GM12878 (cell line): ENCODE measurements at regions not wholly inside any gene's neighbourhood (a gene's known extent, or its start where the extent isn't known, plus 50 kb on each side); places are given as distances from the start of the nearest gene placed in this dataset.

Experiments used
- ATAC-seq: fragments of 200-7000 bp; cut with Tn5 transposase; 3 replicates; pipeline ENCODE4 v1.9.1; 2020; ENCODE audit warnings: mild to moderate bottlenecking, moderate library complexity
- BruUV-seq: library from RNA; stranded (reverse); fragments of 400-500 nt; replicated peaks from 2 replicates; lab custom pipeline; 2021; lab: Mats Ljungman, UMichigan
- CTCF ChIA-PET: fragments of 300-600 bp; sonication (Branson Sonifier 250); formaldehyde crosslinking; extraction: SDS; loops from one replicate; lab custom pipeline; 2021; ENCODE audit warnings: inconsistent platforms; lab: Yijun Ruan, JAX
- POLR2A ChIA-PET: fragments of 350-600 bp; formaldehyde crosslinking; extraction: SDS; loops from one replicate; lab custom pipeline; 2021; ENCODE audit warnings: inconsistent platforms; lab: Charles Lee
- RAD21 ChIA-PET: fragments of 300-600 bp; sonication (Branson Sonifier 250); formaldehyde crosslinking; loops from one replicate; lab custom pipeline; 2023; ENCODE audit warnings: antibody characterized with exemption; ENCODE audit not compliant: unreplicated experiment; lab: Charles Lee
- SMC1A ChIA-PET: fragments of 300-600 bp; sonication (Branson Sonifier 250); formaldehyde crosslinking; loops from one replicate; lab custom pipeline; 2023; ENCODE audit not compliant: unreplicated experiment, uncharacterized antibody; lab: Charles Lee
- DNase-seq: peaks from one replicate; pipeline ENCODE4 v3.0.0-alpha.2; 2011; ENCODE audit warnings: low read depth, low spot score
- FAIRE-seq: peaks from 3 replicates; lab custom pipeline; 2011; peaks lifted over from hg19 to GRCh38; lab: Jason Lieb, UNC
- H2AFZ ChIP-seq: 2 replicates; pipeline ENCODE4 v1.6.0; 2011; ENCODE audit warnings: low read depth, low read length, control low read depth; ENCODE audit not compliant: control insufficient read depth
- H3K27ac ChIP-seq: 2 replicates; pipeline ENCODE4 v1.5.1; 2011; ENCODE audit warnings: control low read depth; ENCODE audit not compliant: control insufficient read depth, insufficient read depth
- H3K27me3 ChIP-seq, 2 experiments: replicated peaks in 1 of 2; 2 replicates each; pipeline versions ENCODE4 v1.6.0 to v1.6.1; 2011; ENCODE audit warnings: low read length in 1 of 2; ENCODE audit not compliant: control insufficient read depth in 2 of 2, insufficient read depth in 2 of 2
- H3K36me3 ChIP-seq, 2 experiments: 2 replicates each; pipeline ENCODE4 v1.5.1; 2011; ENCODE audit warnings: low read length in 1 of 2; ENCODE audit not compliant: control insufficient read depth in 2 of 2, insufficient read depth in 2 of 2
- H3K4me1 ChIP-seq: 2 replicates; pipeline ENCODE4 v1.6.1; 2011; ENCODE audit warnings: mild to moderate bottlenecking, low read length, moderate library complexity, mixed read lengths; ENCODE audit not compliant: control insufficient read depth, insufficient read depth
- H3K4me2 ChIP-seq: 2 replicates; pipeline ENCODE4 v1.6.0; 2011; ENCODE audit warnings: control low read depth; ENCODE audit not compliant: control insufficient read depth, insufficient read depth
- H3K4me3 ChIP-seq: fragments of 200-600 bp; sonication (generic); 2 replicates; pipeline ENCODE4 v1.5.1; 2016
- H3K79me2 ChIP-seq: 2 replicates; pipeline ENCODE4 v1.6.0; 2011; ENCODE audit warnings: low read length; ENCODE audit not compliant: control insufficient read depth, insufficient read depth
- H3K9ac ChIP-seq: 2 replicates; pipeline ENCODE4 v1.8.0; 2011; ENCODE audit warnings: low read length, control low read depth, mixed read lengths; ENCODE audit not compliant: control insufficient read depth, insufficient read depth
- H3K9me3 ChIP-seq: replicated peaks from 3 replicates; pipeline ENCODE4 v1.5.1; 2011; ENCODE audit warnings: mild to moderate bottlenecking, low read length; ENCODE audit not compliant: control insufficient read depth, insufficient read depth
- H4K20me1 ChIP-seq: 2 replicates; pipeline ENCODE4 v1.6.0; 2011; ENCODE audit not compliant: control insufficient read depth, insufficient read depth
- CBFB ChIP-seq: IDR thresholded peaks from 2 replicates; pipeline ENCODE4 v1.6.1; 2016; ENCODE audit warnings: antibody characterized with exemption, low read depth
- FOXM1 ChIP-seq: IDR thresholded peaks from 2 replicates; pipeline ENCODE4 v1.6.1; 2012; ENCODE audit warnings: low read depth, mild to moderate bottlenecking, inconsistent platforms, low read length, moderate library complexity
- KDM1A ChIP-seq: fragments of 200-600 bp; sonication (generic); IDR thresholded peaks from 2 replicates; pipeline ENCODE4 v1.6.1; 2016; ENCODE audit warnings: borderline replicate concordance
- NFYA ChIP-seq: IDR thresholded peaks from 2 replicates; pipeline ENCODE4 v1.6.1; 2011; ENCODE audit warnings: low read depth, mild to moderate bottlenecking, low read length, improper control_type of control experiment, borderline replicate concordance
- POLR2AphosphoS5 ChIP-seq: IDR thresholded peaks from 2 replicates; pipeline ENCODE4 v1.6.1; 2011; ENCODE audit warnings: mild to moderate bottlenecking, low read length, inconsistent platforms
- RCOR1 ChIP-seq: conservative IDR thresholded peaks from 2 replicates; pipeline ENCODE4 v1.6.1; 2012; ENCODE audit warnings: low read depth, low read length, improper control_type of control experiment
- SMC3 ChIP-seq: IDR thresholded peaks from 2 replicates; pipeline ENCODE4 v1.6.1; 2011; ENCODE audit warnings: low read length, improper control_type of control experiment, borderline replicate concordance
- TARDBP ChIP-seq: IDR thresholded peaks from 2 replicates; pipeline ENCODE4 v1.6.1; 2016; ENCODE audit warnings: borderline replicate concordance
- TBL1XR1 ChIP-seq: IDR thresholded peaks from 2 replicates; pipeline ENCODE4 v1.6.1; 2012; ENCODE audit warnings: low read depth, low read length, improper control_type of control experiment
- YY1 ChIP-seq: IDR thresholded peaks from 2 replicates; pipeline ENCODE4 v1.6.1; 2011; ENCODE audit warnings: low read depth, mild to moderate bottlenecking, low read length
- ZSCAN29 ChIP-seq: fragments of 450-650 bp; IDR thresholded peaks from 2 replicates; pipeline ENCODE4 v1.6.1; 2017; ENCODE audit warnings: mild to moderate bottlenecking, moderate library complexity
- WGBS: methylation state at CpG from one replicate; pipeline ENCODE4 v1.1.6; 2016; ENCODE audit warnings: low lambda C conversion rate; ENCODE audit not compliant: insufficient replicate concordance, insufficient coverage; ENCODE audit errors: missing lambda C conversion rate; 5-methylcytosine and 5-hydroxymethylcytosine counted together
- in situ Hi-C: fragments of 300-500 bp; cut with MboI; formaldehyde crosslinking; loops from 9 replicates; pipeline ENCODE4 v1.14.3; 2018; ENCODE audit warnings: mixed read lengths
- intact Hi-C: fragments of 100-400 bp; cut with micrococcal nuclease; formaldehyde crosslinking; loops from one replicate; pipeline ENCODE4 v1.14.2; 2022; ENCODE audit not compliant: unreplicated experiment
- TF ChIP-seq, protein P1 (sequence below): fragments of 450-650 bp; IDR thresholded peaks from 2 replicates; pipeline ENCODE4 v1.6.1; 2017; ENCODE audit warnings: mild to moderate bottlenecking, moderate library complexity
- TF ChIP-seq, protein P2 (sequence below): fragments of 450-650 bp; formaldehyde crosslinking; IDR thresholded peaks from 2 replicates; pipeline ENCODE4 v1.4.0; 2022; ENCODE audit warnings: mild to moderate bottlenecking, moderate library complexity
- TF ChIP-seq, protein P3 (sequence below): IDR thresholded peaks from 2 replicates; pipeline ENCODE4 v1.6.1; 2012; ENCODE audit warnings: low read depth, low read length, improper control_type of control experiment
- TF ChIP-seq, protein P4 (sequence below): IDR thresholded peaks from 2 replicates; pipeline ENCODE4 v1.6.1; 2011; ENCODE audit warnings: low read depth, low read length, improper control_type of control experiment, borderline replicate concordance

DNA sequence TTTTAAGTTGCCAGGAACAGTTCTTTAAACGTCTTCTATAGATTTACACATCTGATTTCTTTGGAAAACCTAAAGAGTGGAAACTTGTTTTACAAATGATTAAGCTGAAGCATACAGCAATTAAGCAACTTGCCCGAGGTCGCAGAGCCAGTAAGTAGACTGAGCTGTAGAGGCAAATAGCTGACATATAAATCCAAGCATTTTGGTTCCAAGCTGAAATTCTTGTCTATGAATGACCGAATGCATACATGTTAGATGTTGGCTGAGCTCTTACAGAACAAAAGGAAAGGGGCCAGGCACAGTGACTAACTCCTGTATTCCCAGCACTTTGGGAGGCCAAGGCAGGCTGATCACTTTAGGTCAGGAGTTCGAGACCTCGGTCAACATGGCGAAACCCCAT lies 101.8 kb upstream of the SGK1 start (continued):
- TF ChIP-seq, protein P1, sequence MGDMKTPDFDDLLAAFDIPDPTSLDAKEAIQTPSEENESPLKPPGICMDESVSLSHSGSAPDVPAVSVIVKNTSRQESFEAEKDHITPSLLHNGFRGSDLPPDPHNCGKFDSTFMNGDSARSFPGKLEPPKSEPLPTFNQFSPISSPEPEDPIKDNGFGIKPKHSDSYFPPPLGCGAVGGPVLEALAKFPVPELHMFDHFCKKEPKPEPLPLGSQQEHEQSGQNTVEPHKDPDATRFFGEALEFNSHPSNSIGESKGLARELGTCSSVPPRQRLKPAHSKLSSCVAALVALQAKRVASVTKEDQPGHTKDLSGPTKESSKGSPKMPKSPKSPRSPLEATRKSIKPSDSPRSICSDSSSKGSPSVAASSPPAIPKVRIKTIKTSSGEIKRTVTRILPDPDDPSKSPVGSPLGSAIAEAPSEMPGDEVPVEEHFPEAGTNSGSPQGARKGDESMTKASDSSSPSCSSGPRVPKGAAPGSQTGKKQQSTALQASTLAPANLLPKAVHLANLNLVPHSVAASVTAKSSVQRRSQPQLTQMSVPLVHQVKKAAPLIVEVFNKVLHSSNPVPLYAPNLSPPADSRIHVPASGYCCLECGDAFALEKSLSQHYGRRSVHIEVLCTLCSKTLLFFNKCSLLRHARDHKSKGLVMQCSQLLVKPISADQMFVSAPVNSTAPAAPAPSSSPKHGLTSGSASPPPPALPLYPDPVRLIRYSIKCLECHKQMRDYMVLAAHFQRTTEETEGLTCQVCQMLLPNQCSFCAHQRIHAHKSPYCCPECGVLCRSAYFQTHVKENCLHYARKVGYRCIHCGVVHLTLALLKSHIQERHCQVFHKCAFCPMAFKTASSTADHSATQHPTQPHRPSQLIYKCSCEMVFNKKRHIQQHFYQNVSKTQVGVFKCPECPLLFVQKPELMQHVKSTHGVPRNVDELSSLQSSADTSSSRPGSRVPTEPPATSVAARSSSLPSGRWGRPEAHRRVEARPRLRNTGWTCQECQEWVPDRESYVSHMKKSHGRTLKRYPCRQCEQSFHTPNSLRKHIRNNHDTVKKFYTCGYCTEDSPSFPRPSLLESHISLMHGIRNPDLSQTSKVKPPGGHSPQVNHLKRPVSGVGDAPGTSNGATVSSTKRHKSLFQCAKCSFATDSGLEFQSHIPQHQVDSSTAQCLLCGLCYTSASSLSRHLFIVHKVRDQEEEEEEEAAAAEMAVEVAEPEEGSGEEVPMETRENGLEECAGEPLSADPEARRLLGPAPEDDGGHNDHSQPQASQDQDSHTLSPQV: no peak
- no peak for TF ChIP-seq TARDBP
- TF ChIP-seq KDM1A: no peak

DNA sequence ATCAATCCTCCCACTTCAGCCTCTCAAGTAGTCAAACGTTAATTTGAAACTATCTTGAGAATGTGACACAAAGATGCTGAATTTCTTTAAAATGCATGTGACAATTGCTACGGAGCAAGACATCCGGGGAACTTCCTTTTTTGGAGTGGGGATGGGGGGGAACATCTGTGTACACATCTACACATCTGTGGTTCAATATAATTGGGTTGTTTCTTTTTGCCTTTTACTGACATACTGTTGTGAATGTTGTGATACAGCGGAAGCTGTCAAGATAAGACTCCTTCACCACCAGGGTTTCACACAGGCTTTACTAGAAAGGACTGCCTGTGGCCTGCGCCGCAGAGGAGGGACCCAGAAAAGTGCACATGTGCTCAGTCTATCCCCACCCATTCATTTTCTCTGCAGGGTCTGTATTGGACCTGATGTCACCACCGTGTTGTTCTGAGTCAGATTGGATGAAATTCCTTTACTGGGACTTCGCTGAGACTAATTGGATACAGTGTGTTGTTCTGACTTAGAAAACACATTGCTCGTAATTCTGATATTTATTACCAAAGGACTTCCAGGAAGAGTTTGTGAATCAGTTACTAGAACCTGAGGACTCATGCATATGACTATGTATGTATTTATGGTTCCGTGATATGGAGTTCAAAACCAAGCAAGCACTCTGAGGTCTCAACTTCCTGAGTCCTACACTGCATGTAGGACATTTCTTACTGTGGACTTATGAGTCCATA lies 98.7 kb upstream of the SGK1 start:
- ATAC-seq: no peak
- H3K4me3 ChIP-seq: no peak overlapping the region
- no peak for FAIRE-seq
- no peaks in the 10 kb centered on the region for H4K20me1 ChIP-seq
- H3K9me3 ChIP-seq: peaks cover 3% of the 10 kb centered on the region; the same call in 2 of the 3 replicates
- CTCF ChIA-PET: no interaction called here
- peaks cover 0 to 3% of the 10 kb centered on the region in 2 experiments; a peak in 2 of 4 replicates for H3K27me3 ChIP-seq
- BruUV-seq: no TSS peak
- POLR2A ChIA-PET: interaction anchor here (0.6 kb wide), 1 partner anchor 97 kb away, joined by 3 read pairs; no protein-coding TSS in a partner anchor
- H3K27ac ChIP-seq: no peak overlapping the region
- no peaks in the 10 kb centered on the region for H3K79me2 ChIP-seq
- WGBS: 57% methylated on average over 10 of the region's 10 CpGs
- DNase-seq: no peak
- H3K9ac ChIP-seq: no peak overlapping the region
- no peaks in the 10 kb centered on the region for H3K4me1 ChIP-seq
- H3K36me3 ChIP-seq: no peaks in the 10 kb centered on the region
- no peak overlapping the region for H2AFZ ChIP-seq
- in situ Hi-C loops (no loop called here), intact Hi-C loops (no loop called here)
- SMC1A ChIA-PET: interaction anchor here (0.6 kb wide), 1 partner anchor 8 kb away, joined by 3 read pairs; no protein-coding TSS in a partner anchor
- RAD21 ChIA-PET: no interaction called here
- no peak overlapping the region for H3K4me2 ChIP-seq
- TF ChIP-seq SMC3: no peak
- TF ChIP-seq TBL1XR1: no peak
- TF ChIP-seq RCOR1: no peak
- TF ChIP-seq, protein P2, sequence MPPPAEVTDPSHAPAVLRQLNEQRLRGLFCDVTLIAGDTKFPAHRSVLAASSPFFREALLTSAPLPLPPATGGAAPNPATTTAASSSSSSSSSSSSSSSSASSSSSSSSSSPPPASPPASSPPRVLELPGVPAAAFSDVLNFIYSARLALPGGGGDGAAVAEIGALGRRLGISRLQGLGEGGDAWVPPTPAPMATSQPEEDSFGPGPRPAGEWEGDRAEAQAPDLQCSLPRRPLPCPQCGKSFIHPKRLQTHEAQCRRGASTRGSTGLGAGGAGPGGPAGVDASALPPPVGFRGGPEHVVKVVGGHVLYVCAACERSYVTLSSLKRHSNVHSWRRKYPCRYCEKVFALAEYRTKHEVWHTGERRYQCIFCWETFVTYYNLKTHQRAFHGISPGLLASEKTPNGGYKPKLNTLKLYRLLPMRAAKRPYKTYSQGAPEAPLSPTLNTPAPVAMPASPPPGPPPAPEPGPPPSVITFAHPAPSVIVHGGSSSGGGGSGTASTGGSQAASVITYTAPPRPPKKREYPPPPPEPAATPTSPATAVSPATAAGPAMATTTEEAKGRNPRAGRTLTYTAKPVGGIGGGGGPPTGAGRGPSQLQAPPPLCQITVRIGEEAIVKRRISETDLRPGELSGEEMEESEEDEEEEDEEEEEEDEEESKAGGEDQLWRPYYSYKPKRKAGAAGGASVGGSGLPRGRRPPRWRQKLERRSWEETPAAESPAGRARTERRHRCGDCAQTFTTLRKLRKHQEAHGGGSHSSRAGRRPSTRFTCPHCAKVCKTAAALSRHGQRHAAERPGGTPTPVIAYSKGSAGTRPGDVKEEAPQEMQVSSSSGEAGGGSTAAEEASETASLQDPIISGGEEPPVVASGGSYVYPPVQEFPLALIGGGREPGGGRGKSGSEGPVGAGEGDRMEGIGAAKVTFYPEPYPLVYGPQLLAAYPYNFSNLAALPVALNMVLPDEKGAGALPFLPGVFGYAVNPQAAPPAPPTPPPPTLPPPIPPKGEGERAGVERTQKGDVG: no peak
- TF ChIP-seq CBFB: no peak
- TF ChIP-seq POLR2AphosphoS5: no peak
- TF ChIP-seq YY1: no peak
- TF ChIP-seq NFYA: no peak
- TF ChIP-seq, protein P3, sequence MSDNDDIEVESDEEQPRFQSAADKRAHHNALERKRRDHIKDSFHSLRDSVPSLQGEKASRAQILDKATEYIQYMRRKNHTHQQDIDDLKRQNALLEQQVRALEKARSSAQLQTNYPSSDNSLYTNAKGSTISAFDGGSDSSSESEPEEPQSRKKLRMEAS: no peak
- TF ChIP-seq FOXM1: no peak
- TF ChIP-seq, protein P4, sequence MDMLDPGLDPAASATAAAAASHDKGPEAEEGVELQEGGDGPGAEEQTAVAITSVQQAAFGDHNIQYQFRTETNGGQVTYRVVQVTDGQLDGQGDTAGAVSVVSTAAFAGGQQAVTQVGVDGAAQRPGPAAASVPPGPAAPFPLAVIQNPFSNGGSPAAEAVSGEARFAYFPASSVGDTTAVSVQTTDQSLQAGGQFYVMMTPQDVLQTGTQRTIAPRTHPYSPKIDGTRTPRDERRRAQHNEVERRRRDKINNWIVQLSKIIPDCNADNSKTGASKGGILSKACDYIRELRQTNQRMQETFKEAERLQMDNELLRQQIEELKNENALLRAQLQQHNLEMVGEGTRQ: no peak
- no peak for TF ChIP-seq ZSCAN29
